ENCODE measurements at regions not wholly inside any gene's neighbourhood (a gene's known extent, or its start where the extent isn't known, plus 50 kb on each side); places are given as distances from the start of the nearest gene placed in this dataset.

DNA sequence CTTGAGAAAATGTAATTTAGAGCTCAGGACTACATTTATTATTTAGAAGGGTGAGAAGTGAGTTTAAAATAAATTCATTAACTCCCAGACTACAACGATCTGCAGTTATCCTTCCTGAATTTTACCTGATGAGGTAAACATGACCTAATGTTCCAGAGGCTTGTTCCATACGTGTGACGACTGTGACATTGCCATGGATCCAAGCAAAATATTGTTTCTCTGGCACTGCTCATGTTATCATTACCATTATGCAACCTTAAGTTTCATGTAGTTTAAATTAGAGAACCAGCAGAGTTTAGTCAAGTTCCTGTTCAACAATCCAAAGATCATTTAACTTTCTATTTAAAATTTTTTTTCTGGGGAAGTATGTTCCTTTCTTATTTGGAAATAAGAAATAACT is 279.6 kb downstream of the KLF5 start:
- ATAC-seq = no peak
- TF ChIP-seq RARB (CRISPR knock-in tag; IDR thresholded peaks at IDR 0.05) (no peak), ZFP3 (CRISPR knock-in tag; IDR thresholded peaks at IDR 0.05) (no peak), ZC3H10 (CRISPR knock-in tag; IDR thresholded peaks at IDR 0.05) (no peak), TOX (CRISPR knock-in tag; IDR thresholded peaks at IDR 0.05; ENCODE audit: borderline replicate concordance) (no peak), ZNF565 (CRISPR knock-in tag; conservative IDR thresholded peaks at IDR 0.05; ENCODE audit: low read depth) (no peak), CSDC2 (CRISPR knock-in tag; IDR thresholded peaks at IDR 0.05) (no peak), BACH2 (CRISPR knock-in tag; IDR thresholded peaks at IDR 0.05; ENCODE audit: borderline replicate concordance) (no peak), PPARA (CRISPR knock-in tag; IDR thresholded peaks at IDR 0.05; ENCODE audit: borderline replicate concordance) (no peak), OSR1 (CRISPR knock-in tag; IDR thresholded peaks at IDR 0.05) (no peak), ARNTL (CRISPR knock-in tag; IDR thresholded peaks at IDR 0.05; ENCODE audit: borderline replicate concordance, low read depth) (no peak), TCF4 (CRISPR knock-in tag; IDR thresholded peaks at IDR 0.05; ENCODE audit: borderline replicate concordance) (no peak), SNAI2 (CRISPR knock-in tag; IDR thresholded peaks at IDR 0.05) (no peak)
- TF ChIP-seq, protein P1, sequence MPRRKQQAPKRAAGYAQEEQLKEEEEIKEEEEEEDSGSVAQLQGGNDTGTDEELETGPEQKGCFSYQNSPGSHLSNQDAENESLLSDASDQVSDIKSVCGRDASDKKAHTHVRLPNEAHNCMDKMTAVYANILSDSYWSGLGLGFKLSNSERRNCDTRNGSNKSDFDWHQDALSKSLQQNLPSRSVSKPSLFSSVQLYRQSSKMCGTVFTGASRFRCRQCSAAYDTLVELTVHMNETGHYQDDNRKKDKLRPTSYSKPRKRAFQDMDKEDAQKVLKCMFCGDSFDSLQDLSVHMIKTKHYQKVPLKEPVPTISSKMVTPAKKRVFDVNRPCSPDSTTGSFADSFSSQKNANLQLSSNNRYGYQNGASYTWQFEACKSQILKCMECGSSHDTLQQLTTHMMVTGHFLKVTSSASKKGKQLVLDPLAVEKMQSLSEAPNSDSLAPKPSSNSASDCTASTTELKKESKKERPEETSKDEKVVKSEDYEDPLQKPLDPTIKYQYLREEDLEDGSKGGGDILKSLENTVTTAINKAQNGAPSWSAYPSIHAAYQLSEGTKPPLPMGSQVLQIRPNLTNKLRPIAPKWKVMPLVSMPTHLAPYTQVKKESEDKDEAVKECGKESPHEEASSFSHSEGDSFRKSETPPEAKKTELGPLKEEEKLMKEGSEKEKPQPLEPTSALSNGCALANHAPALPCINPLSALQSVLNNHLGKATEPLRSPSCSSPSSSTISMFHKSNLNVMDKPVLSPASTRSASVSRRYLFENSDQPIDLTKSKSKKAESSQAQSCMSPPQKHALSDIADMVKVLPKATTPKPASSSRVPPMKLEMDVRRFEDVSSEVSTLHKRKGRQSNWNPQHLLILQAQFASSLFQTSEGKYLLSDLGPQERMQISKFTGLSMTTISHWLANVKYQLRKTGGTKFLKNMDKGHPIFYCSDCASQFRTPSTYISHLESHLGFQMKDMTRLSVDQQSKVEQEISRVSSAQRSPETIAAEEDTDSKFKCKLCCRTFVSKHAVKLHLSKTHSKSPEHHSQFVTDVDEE (CRISPR knock-in tag; IDR thresholded peaks at IDR 0.05) = no peak
- TF ChIP-seq, protein P2, sequence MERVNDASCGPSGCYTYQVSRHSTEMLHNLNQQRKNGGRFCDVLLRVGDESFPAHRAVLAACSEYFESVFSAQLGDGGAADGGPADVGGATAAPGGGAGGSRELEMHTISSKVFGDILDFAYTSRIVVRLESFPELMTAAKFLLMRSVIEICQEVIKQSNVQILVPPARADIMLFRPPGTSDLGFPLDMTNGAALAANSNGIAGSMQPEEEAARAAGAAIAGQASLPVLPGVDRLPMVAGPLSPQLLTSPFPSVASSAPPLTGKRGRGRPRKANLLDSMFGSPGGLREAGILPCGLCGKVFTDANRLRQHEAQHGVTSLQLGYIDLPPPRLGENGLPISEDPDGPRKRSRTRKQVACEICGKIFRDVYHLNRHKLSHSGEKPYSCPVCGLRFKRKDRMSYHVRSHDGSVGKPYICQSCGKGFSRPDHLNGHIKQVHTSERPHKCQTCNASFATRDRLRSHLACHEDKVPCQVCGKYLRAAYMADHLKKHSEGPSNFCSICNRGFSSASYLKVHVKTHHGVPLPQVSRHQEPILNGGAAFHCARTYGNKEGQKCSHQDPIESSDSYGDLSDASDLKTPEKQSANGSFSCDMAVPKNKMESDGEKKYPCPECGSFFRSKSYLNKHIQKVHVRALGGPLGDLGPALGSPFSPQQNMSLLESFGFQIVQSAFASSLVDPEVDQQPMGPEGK (CRISPR knock-in tag; IDR thresholded peaks at IDR 0.05; ENCODE audit: borderline replicate concordance) = no peak
- TF ChIP-seq, protein P3, sequence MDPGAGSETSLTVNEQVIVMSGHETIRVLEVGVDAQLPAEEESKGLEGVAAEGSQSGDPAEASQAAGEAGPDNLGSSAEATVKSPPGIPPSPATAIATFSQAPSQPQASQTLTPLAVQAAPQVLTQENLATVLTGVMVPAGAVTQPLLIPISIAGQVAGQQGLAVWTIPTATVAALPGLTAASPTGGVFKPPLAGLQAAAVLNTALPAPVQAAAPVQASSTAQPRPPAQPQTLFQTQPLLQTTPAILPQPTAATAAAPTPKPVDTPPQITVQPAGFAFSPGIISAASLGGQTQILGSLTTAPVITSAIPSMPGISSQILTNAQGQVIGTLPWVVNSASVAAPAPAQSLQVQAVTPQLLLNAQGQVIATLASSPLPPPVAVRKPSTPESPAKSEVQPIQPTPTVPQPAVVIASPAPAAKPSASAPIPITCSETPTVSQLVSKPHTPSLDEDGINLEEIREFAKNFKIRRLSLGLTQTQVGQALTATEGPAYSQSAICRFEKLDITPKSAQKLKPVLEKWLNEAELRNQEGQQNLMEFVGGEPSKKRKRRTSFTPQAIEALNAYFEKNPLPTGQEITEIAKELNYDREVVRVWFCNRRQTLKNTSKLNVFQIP (CRISPR knock-in tag; IDR thresholded peaks at IDR 0.05; ENCODE audit: borderline replicate concordance, low read depth) = no peak
- TF ChIP-seq, protein P4, sequence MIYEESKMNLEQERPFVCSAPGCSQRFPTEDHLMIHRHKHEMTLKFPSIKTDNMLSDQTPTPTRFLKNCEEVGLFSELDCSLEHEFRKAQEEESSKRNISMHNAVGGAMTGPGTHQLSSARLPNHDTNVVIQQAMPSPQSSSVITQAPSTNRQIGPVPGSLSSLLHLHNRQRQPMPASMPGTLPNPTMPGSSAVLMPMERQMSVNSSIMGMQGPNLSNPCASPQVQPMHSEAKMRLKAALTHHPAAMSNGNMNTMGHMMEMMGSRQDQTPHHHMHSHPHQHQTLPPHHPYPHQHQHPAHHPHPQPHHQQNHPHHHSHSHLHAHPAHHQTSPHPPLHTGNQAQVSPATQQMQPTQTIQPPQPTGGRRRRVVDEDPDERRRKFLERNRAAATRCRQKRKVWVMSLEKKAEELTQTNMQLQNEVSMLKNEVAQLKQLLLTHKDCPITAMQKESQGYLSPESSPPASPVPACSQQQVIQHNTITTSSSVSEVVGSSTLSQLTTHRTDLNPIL (CRISPR knock-in tag; IDR thresholded peaks at IDR 0.05; ENCODE audit: low read depth) = no peak

DNA sequence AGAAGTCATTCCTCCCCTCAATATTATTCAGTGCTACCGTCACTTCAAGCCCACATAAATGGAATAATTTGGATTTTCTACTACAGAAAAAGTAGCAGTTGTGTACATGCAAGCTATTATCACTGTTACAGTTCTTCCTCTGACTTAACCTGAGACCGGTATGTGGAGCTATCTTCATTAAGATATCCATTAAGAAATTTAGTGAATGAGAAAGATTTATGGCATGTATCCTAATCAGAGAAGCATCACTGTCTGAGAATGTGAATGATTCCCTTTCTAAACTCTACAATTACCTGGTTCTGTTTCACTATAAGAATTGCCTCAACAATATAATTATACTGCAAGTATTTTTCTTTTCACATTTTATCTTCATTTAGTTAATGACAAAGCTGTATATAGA is 278.7 kb downstream of the KLF5 start:
- ATAC-seq = no peak
- TF ChIP-seq, protein P3 (CRISPR knock-in tag; IDR thresholded peaks at IDR 0.05; ENCODE audit: borderline replicate concordance, low read depth) = no peak
- TF ChIP-seq SNAI2 (CRISPR knock-in tag; IDR thresholded peaks at IDR 0.05) = no peak
- TF ChIP-seq BACH2 (CRISPR knock-in tag; IDR thresholded peaks at IDR 0.05; ENCODE audit: borderline replicate concordance) = no peak
- no peak for TF ChIP-seq ISL1 (CRISPR knock-in tag; IDR thresholded peaks at IDR 0.05)
- TF ChIP-seq, protein P2 (CRISPR knock-in tag; IDR thresholded peaks at IDR 0.05; ENCODE audit: borderline replicate concordance) = no peak
- TF ChIP-seq ZNF565 (CRISPR knock-in tag; conservative IDR thresholded peaks at IDR 0.05; ENCODE audit: low read depth) = no peak
- no peak for TF ChIP-seq TOX (CRISPR knock-in tag; IDR thresholded peaks at IDR 0.05; ENCODE audit: borderline replicate concordance)
- no peak for TF ChIP-seq CSDC2 (CRISPR knock-in tag; IDR thresholded peaks at IDR 0.05)
- no peak for TF ChIP-seq ESRRG (CRISPR knock-in tag; IDR thresholded peaks at IDR 0.05)
- TF ChIP-seq ZC3H10 (CRISPR knock-in tag; IDR thresholded peaks at IDR 0.05) = no peak
- TF ChIP-seq ARNTL (CRISPR knock-in tag; IDR thresholded peaks at IDR 0.05; ENCODE audit: borderline replicate concordance, low read depth) = no peak
- TF ChIP-seq OSR1 (CRISPR knock-in tag; IDR thresholded peaks at IDR 0.05) = no peak
- no peak for TF ChIP-seq GLIS3 (CRISPR knock-in tag; IDR thresholded peaks at IDR 0.05)
- TF ChIP-seq RARB (CRISPR knock-in tag; IDR thresholded peaks at IDR 0.05) = no peak
- no peak for TF ChIP-seq ZFP3 (CRISPR knock-in tag; IDR thresholded peaks at IDR 0.05)
- no peak for TF ChIP-seq ZNF70 (CRISPR knock-in tag; IDR thresholded peaks at IDR 0.05)
